ENCODE measurements at regions not wholly inside any gene's neighbourhood (a gene's known extent, or its start where the extent isn't known, plus 50 kb on each side); places are given as distances from the start of the nearest gene placed in this dataset.

GRCh38 chr3:933326-933725 is 159.5 kb upstream of the CNTN6 start:
- no peak for DNase-seq (ENCODE audit: low read depth in 2 of 2)

- no peak for DNase-seq (ENCODE audit: low read depth in 2 of 2)
Observed at GRCh38 chr3:944786-945185, 148.0 kb upstream of the CNTN6 start.

- no peak for DNase-seq (ENCODE audit: low read depth in 2 of 2)
Observed at GRCh38 chr3:945738-946137, 147.1 kb upstream of the CNTN6 start.

- no peak for DNase-seq (ENCODE audit: low read depth in 2 of 2)
Observed at GRCh38 chr3:952906-953305, 139.9 kb upstream of the CNTN6 start.

GRCh38 chr3:963255-963654 is 129.6 kb upstream of the CNTN6 start:
- no peak for DNase-seq (ENCODE audit: low read depth in 2 of 2)

GRCh38 chr3:963755-964154 is 129.1 kb upstream of the CNTN6 start:
- no peak for DNase-seq (ENCODE audit: low read depth in 2 of 2)

- DNase-seq (ENCODE audit: low read depth in 2 of 2): no peak
Observed at GRCh38 chr3:965826-966225, 127.0 kb upstream of the CNTN6 start.

GRCh38 chr3:966341-966740 is 126.5 kb upstream of the CNTN6 start:
- no peak for DNase-seq (ENCODE audit: low read depth in 2 of 2)

GRCh38 chr3:973340-973739 is 119.5 kb upstream of the CNTN6 start:
- DNase-seq (ENCODE audit: low read depth in 2 of 2): no peak

GRCh38 chr3:976006-976405 is 116.8 kb upstream of the CNTN6 start:
- no peak for DNase-seq (ENCODE audit: low read depth in 2 of 2)

GRCh38 chr3:981156-981555 is 111.7 kb upstream of the CNTN6 start:
- DNase-seq (ENCODE audit: low read depth in 2 of 2): no peak

- no peak for DNase-seq (ENCODE audit: low read depth in 2 of 2)
Observed at GRCh38 chr3:988785-989184, 104.0 kb upstream of the CNTN6 start.

GRCh38 chr3:992871-993270 is 100.0 kb upstream of the CNTN6 start:
- no peak for DNase-seq (ENCODE audit: low read depth in 2 of 2)

- no peak for DNase-seq (ENCODE audit: low read depth in 2 of 2)
Observed at GRCh38 chr3:1002010-1002409, 90.8 kb upstream of the CNTN6 start.

- no peak for DNase-seq (ENCODE audit: low read depth in 2 of 2)
Observed at GRCh38 chr3:1007866-1008265, 85.0 kb upstream of the CNTN6 start.

GRCh38 chr3:1010228-1010627 is 82.6 kb upstream of the CNTN6 start:
- no peak for DNase-seq (ENCODE audit: low read depth in 2 of 2)

GRCh38 chr3:1015826-1016225 is 77.0 kb upstream of the CNTN6 start:
- no peak for DNase-seq (ENCODE audit: low read depth in 2 of 2)

- DNase-seq (ENCODE audit: low read depth in 2 of 2): no peak
Observed at GRCh38 chr3:1017870-1018269, 75.0 kb upstream of the CNTN6 start.

- DNase-seq (ENCODE audit: low read depth in 2 of 2): no peak
Observed at GRCh38 chr3:1019157-1019556, 73.7 kb upstream of the CNTN6 start.

GRCh38 chr3:1026395-1026794 is 66.4 kb upstream of the CNTN6 start:
- no peak for DNase-seq (ENCODE audit: low read depth in 2 of 2)

GRCh38 chr3:1036207-1036826 is 56.5 kb upstream of the CNTN6 start:
- no peak for DNase-seq (ENCODE audit: low read depth in 2 of 2)

- no peak for DNase-seq (ENCODE audit: low read depth in 2 of 2)
Observed at GRCh38 chr3:1037631-1038030, 55.2 kb upstream of the CNTN6 start.
